ENCODE measurements at regions not wholly inside any gene's neighbourhood (a gene's known extent, or its start where the extent isn't known, plus 50 kb on each side); places are given as distances from the start of the nearest gene placed in this dataset.
A peak's percentile ranks its signal among the peaks of the same experiment; 100 is the strongest.
"Not testable (repeated sequence)": the region's sequence is repeated elsewhere in the genome, so short reads cannot be mapped to it uniquely, and the experiment has no call there.

DNA sequence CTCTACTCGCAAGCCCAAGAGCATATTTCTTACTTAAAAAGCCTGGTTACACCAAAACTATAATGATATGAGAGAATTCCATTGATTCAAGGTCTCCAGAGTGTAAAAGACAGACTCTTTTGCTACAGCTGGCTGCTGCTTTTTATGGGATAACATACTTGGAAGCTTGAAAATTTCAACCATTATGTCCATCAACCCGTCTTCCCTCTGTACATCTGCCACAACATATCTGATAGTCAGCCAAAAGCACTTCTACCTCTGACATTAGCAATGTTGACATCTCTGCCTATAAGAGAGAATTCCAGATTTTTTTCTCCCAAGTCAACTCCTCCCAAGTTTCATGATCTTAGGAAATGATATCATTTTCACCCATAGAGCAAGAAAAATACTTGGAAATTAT, 54.4 kb upstream of the IQCM start:
- DNase-seq: no peak

GRCh38 chr4:149881744-149882143, 66.1 kb upstream of the IQCM start:
- DNase-seq: no peak

DNA sequence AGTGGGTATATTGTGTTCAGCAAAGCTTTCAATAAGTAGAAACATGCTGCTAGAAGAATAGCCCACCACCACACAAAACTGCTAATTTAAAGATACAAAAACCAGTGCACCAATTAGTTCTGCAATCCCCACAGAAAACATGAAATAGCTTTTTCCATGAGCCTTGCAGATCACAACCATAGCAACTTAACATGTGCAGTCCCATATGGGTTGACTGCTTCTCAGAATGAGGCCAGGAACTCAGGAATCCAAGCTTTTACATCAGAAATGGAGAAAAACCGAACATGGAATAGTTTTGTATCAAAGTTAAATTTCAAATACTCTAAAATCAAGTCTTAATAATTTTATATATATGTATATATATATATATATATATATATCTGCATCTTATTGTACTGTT, 66.6 kb upstream of the IQCM start:
- no peak for DNase-seq

- DNase-seq: peak; percentile 28
These were observed 68.4 kb upstream of the IQCM start for GRCh38 chr4:149884046-149884445.

GRCh38 chr4:149884529-149885181, 69.0 kb upstream of the IQCM start:
- DNase-seq: peak; percentile 7

DNA sequence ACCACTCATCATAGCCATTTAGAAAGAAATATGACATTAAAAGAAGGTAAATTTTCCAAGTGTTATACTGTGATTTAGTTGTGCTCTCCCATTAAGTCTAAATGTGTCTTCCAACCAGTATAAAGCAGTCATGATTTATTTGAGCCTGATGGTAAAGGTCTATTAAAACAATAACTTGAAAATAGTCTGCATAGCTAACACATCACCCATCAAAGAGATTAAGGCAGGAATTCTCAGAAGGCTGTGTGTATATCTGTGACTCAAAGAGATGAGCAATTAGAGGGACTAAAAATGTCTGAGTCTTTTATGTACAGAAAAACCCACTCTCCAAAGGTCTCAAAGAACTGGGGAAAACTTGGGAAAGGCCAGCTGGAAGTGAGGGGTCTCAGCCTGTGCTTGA, 70.3 kb upstream of the IQCM start:
- DNase-seq: peak; percentile 92

DNA sequence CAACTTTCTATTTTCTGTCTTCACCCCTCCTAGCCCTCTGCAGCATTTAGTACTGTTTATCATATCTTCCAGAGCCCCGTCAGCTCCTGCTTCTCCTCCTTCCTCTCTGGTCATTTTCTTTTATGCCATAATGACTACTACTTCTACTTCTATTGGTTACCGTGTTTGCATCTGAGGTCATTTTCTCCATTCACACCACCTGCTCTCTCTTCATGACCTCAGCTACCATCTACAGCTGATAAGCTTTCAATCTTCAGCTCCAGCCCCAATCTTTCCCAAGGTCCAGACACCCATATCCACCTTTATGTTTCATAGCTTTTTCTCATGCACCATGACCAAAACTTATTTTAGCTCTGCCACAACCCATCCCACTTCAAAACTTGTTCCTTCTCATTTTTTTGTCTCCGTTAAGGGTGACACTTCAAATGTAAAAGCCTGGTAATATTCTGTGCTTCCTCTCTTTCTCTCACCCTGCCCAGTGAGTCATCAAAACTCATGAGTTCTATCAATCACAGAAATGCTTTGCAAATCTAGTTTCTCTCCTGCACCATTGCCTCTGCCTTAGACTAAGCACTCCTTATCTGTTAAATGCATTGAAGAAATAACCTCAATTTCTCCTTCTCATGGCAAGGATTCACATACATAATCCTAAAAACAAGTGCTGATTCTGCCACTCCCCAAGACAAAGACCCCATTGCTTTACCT, 71.3 kb upstream of the IQCM start:
- DNase-seq: peak; percentile 43

DNA sequence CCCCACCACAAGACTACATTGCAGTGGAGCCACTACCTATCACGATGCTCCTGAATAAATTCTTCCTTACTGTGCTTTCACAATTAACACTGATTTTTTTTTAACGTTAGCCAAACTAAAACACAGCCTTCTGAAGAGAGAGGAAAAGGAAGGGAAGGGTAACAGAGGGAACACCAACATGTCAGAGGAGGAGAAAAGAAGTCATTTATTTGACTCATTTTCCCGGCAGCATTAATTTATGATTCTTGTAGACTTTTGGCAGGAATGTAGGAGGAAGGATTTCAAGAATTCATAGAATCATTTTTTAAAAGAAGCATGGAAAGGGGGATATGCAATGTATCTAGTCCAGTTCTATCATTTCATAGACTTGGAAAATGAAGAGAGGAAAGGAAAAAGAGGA, 74.3 kb upstream of the IQCM start:
- DNase-seq: peak; percentile 53

GRCh38 chr4:149890531-149890930, 74.9 kb upstream of the IQCM start:
- no peak for DNase-seq

DNA sequence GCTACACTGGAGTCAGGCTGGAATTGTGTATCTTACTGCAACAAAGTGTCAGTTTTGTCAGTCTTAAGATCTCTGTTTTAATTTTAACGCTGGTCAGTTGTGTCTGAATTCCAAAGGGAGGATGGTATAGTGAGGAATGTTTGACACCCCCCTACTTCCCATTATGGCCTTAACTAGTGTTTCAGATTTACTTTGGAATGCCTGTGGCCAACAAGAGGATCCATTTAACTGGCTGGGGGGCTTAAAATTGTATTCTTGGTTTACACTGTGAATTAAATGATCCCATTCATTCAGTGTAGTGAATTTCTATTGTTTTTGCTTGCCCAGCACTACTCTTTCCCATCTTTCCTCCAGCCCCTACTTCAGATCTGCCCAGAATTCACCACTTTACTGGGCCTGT, 75.8 kb upstream of the IQCM start:
- peak; percentile 68 for DNase-seq

GRCh38 chr4:149896432-149896831, 80.8 kb upstream of the IQCM start:
- peak; percentile 50 for DNase-seq

GRCh38 chr4:149897783-149898182, 82.1 kb upstream of the IQCM start:
- no peak for DNase-seq

- DNase-seq: no peak
These were observed 85.5 kb upstream of the IQCM start for GRCh38 chr4:149901128-149901527.

GRCh38 chr4:149902242-149902641, 86.6 kb upstream of the IQCM start:
- no peak for DNase-seq

GRCh38 chr4:149910177-149910576, 94.5 kb upstream of the IQCM start:
- DNase-seq: peak; percentile 20

DNA sequence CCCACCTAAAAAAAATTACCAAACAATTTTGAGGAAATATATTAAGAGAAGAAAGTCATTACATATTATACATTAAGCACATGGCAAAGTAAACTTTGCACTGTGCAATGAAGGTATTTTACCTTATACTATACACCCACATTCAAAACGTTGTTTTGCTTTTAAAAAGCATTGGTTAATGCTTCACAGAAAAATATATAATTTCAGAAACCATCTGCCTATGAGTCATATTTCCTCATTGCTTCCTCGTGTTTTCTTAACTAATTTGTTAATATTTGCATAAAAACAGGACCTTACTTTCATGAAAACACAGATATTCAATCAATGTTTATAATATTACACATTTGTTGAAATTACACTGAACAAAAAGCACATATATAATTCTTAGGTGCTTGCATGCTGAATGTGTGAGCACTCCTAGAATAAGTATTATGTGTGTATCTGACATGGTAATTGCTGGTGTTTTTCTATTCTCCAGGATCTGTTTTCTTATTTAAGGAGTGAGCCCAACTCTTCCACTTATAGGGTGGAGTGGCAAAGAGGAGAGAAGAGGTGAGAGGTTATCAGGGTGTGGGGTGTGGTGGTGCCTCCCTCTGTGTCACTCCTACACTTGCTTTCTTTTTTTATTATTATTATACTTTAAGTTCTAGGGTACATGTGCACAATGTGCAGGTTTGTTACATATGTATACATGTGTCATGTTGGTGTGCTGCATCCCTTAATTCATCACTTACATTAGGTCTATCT, 95.1 kb upstream of the IQCM start:
- DNase-seq: no peak

- no peak for DNase-seq
These were observed 95.7 kb upstream of the IQCM start for GRCh38 chr4:149911354-149911753.

DNA sequence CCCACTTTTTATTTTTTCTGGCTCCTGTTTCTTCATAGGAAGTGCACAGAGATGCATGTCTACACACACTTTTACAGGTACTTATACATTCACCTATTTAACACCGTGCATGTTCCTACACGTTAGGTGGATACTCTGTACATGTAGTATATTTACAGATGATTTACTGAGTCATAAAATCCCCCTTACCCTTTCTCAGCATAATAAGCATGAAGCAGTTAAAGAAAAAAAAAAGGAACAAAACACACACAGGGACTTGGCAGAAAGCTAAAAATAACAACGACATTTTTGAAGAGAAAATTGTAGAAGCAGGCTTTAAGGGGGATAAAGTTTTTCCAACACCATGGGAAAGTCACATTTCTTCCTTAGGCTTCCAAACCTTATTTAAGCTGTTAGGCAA, 96.4 kb upstream of the IQCM start:
- DNase-seq: peak; percentile 5

DNA sequence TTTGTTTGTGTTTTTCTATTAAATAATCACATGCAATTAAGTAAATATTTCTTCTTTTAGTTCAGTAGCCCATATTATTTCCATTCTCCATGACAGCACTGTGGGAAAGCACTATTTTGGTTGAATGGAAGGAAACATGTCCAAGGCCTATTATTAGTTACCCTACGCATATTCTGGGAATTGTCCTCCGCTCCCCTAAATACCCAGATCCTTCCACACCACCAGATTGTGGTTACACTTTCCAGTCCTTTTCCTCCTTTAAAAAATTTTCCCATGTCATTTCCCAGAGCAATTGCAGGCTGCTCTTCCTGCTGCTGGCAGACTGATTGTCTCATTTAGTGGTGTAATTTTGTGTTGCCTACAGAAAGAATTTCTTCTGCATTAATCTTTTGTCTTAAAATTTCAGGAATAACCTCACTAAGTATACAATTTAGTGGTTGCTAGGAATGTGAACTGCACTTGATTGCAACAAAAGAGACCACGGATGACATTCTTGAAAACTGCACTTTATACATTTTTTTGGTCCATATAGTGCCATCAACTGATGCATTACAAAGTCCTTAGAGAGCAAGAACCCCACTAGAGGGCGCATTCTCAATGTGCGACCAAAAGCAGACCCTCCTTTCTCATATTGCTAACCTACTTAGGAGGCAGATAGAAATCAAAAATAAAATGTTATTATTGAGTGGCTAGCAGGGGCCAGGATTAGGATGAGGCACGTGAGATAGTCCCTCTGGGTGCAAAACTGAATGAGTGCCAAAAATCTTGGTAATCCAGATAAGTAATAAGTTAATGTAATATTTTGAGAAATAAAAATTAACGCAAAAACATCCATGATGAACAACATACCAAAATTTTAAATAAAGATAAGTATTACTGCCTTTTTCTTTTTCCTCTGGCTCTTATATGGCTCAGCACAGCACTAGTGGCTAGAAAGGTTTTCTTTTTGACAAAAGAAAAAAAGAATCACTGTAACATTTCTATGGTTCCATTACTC, 98.8 kb upstream of the IQCM start:
- peak; percentile 65 for DNase-seq

- DNase-seq: not testable (repeated sequence)
These were observed 100.1 kb upstream of the IQCM start for GRCh38 chr4:149915735-149916134.

DNA sequence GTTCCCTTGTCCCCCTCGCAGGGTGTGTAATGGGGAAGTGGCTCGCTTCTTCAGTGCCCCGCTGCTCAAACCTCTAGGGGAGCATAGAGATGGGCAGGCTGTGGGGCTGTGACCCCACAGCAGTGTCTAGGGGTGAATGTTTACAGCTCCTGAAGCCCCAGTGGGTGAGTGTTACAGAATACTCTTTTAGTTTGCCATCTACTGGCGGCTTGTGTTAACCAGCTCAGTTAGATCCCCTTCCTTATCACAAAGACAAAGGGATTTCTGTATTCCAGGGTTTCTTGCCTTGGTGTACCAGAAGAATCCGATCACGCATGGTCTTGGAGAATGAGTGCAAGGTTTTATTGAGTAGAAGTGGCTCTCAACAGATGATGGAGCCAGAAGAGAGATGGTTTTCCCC, 108.1 kb upstream of the IQCM start:
- no peak for DNase-seq

DNA sequence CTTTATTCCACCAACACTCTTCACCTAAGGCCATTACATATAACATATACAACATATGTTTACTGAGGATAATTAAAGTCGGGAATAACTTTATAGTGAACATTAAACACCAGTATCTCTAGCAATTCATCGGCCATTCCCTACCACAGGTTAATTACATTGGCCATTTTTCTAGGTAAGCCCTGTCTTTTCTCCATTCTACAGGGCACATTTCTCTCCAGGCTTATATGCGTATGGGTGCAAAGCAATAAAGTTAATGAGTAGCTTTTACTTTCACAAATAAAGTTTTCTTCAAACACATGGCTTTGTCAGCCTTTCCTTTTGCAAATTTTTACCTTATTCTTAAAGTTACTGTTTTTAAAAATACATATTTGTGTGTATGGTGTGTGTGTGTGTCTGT, 111.9 kb upstream of the IQCM start:
- no peak for DNase-seq

- DNase-seq: no peak
These were observed 112.9 kb upstream of the IQCM start for GRCh38 chr4:149928507-149928906.

Data from fibroblast of skin of right biceps (primary cell).